CD4-positive, alpha-beta T cell (primary cell): ENCODE measurements at regions not wholly inside any gene's neighbourhood (a gene's known extent, or its start where the extent isn't known, plus 50 kb on each side); places are given as distances from the start of the nearest gene placed in this dataset.

Source experiments
- ATAC-seq: fragments of 200-7000 bp; cut with Tn5 transposase; one replicate; pipeline ENCODE4 v1.10.0; 2022; ENCODE audit warnings: mild to moderate bottlenecking; ENCODE audit not compliant: poor library complexity
- CTCF ChIA-PET: fragments of 350-600 bp; sonication (Branson Sonifier 250); formaldehyde crosslinking; loops from one replicate; lab custom pipeline; 2021; ENCODE audit warnings: antibody characterized with exemption, inconsistent platforms; lab: Charles Lee
- POLR2A ChIA-PET: fragments of 350-600 bp; sonication (Branson Sonifier 250); formaldehyde crosslinking; loops from one replicate; lab custom pipeline; 2021; ENCODE audit warnings: antibody characterized with exemption, inconsistent platforms; lab: Charles Lee
- DNase-seq, 14 experiments: peaks; one replicate each; pipeline ENCODE4 v3.0.0-alpha.2; 2013 to 2020; ENCODE audit warnings: mixed read lengths in 2 of 14
- H3K27ac ChIP-seq, 2 donors: one replicate each; pipeline versions ENCODE4 v1.5.1 to v1.7.0; 2013; ENCODE audit warnings: low read length in 2 of 2, low read depth in 1 of 2, mild to moderate bottlenecking in 1 of 2
- H3K27me3 ChIP-seq, 2 experiments: 1 replicate in 1 of 2; 2 replicates in 1 of 2; pipeline versions ENCODE4 v1.6.1 to v1.7.0; 2013; ENCODE audit warnings: low read length in 2 of 2, control low read depth in 1 of 2, mild to moderate bottlenecking in 1 of 2, moderate library complexity in 1 of 2; ENCODE audit not compliant: insufficient read depth in 2 of 2, control insufficient read depth in 1 of 2
- H3K36me3 ChIP-seq: one replicate; pipeline ENCODE4 v1.6.1; 2013; ENCODE audit warnings: low read length, control low read depth; ENCODE audit not compliant: insufficient read depth
- H3K4me1 ChIP-seq: one replicate; pipeline ENCODE4 v1.6.1; 2013; ENCODE audit warnings: low read length, control low read depth; ENCODE audit not compliant: insufficient read depth
- H3K4me3 ChIP-seq: one replicate; pipeline ENCODE4 v1.5.1; 2013; ENCODE audit warnings: mild to moderate bottlenecking, low read length, moderate library complexity
- H3K9me3 ChIP-seq, 2 experiments: 1 replicate in 1 of 2; 2 replicates in 1 of 2; pipeline versions ENCODE4 v1.6.1 to v1.7.0; 2013; ENCODE audit warnings: low read length in 2 of 2, mild to moderate bottlenecking in 2 of 2, control low read depth in 1 of 2, moderate library complexity in 1 of 2; ENCODE audit not compliant: control insufficient read depth in 1 of 2, insufficient read depth in 1 of 2
- H3K27ac Mint-ChIP-seq: one replicate; pipeline ENCODE4 v1.8.0; 2020; ENCODE audit warnings: mixed read lengths
- H3K27me3 Mint-ChIP-seq: one replicate; pipeline ENCODE4 v1.8.0; 2021; ENCODE audit warnings: mixed read lengths
- H3K36me3 Mint-ChIP-seq: one replicate; pipeline ENCODE4 v1.8.0; 2021; ENCODE audit warnings: low read depth, mixed read lengths
- H3K4me1 Mint-ChIP-seq: one replicate; pipeline ENCODE4 v1.8.0; 2021; ENCODE audit warnings: low read depth, mixed read lengths
- H3K4me3 Mint-ChIP-seq: one replicate; pipeline ENCODE4 v1.8.0; 2020; ENCODE audit warnings: mild to moderate bottlenecking, mixed read lengths
- H3K9me3 Mint-ChIP-seq: one replicate; pipeline ENCODE4 v1.8.0; 2020; ENCODE audit warnings: mixed read lengths
- intact Hi-C, 2 experiments: fragments of 100-400 bp; cut with DNase I in 1 of 2; cut with micrococcal nuclease in 1 of 2; formaldehyde crosslinking; loops; one replicate each; pipeline versions ENCODE4 v1.15.1 to v1.9.0; 2023 to 2025; cut with DNase I, micrococcal nuclease
- TF ChIP-seq, protein P1 (sequence below): fragments of 200-600 bp; IDR thresholded peaks from one replicate; pipeline ENCODE4 v1.8.0; 2022; ENCODE audit warnings: antibody characterized with exemption, mild to moderate bottlenecking

DNA sequence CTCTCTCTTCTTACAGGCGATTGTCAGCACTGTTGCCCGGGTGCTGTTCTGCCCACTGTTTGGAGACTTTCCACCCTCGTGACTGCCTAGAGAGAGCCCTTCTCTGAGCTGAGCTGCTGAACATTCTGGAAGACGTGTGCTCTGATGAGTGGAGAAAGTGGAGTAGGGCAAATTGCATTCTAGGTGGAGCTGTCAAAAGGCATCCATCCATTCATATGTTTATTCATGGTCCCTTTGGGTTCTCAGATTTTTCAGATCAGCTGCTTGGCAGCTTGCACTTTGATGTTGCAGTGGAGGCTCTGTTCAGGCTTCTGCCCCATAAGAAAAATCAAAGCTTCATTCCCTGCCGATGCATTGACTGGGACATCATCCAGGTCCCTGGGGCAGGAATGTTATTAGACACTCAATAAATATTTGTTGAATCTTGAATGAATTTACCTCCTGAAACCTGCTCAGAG, 120.7 kb upstream of the EEPD1 start:
- no peak for ATAC-seq
- Mint-ChIP-seq H3K4me3 (no peak overlapping the region), H3K4me1 (no peaks in the 10 kb centered on the region), H3K27ac (no peak overlapping the region), H3K9me3 (no peaks in the 10 kb centered on the region), H3K36me3 (no peaks in the 10 kb centered on the region), H3K27me3 (peaks cover 13% of the 10 kb centered on the region)
- TF ChIP-seq, protein P1, sequence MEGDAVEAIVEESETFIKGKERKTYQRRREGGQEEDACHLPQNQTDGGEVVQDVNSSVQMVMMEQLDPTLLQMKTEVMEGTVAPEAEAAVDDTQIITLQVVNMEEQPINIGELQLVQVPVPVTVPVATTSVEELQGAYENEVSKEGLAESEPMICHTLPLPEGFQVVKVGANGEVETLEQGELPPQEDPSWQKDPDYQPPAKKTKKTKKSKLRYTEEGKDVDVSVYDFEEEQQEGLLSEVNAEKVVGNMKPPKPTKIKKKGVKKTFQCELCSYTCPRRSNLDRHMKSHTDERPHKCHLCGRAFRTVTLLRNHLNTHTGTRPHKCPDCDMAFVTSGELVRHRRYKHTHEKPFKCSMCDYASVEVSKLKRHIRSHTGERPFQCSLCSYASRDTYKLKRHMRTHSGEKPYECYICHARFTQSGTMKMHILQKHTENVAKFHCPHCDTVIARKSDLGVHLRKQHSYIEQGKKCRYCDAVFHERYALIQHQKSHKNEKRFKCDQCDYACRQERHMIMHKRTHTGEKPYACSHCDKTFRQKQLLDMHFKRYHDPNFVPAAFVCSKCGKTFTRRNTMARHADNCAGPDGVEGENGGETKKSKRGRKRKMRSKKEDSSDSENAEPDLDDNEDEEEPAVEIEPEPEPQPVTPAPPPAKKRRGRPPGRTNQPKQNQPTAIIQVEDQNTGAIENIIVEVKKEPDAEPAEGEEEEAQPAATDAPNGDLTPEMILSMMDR, result no peak
- POLR2A ChIA-PET, result no interaction called here
- Histone ChIP-seq H3K36me3 (no peaks in the 10 kb centered on the region), H3K4me1 (peaks cover 8% of the 10 kb centered on the region), H3K4me3 (no peak overlapping the region), H3K27ac (no peak overlapping the region), H3K9me3 (no peaks in the 10 kb centered on the region), H3K27me3 (peaks cover 2 to 7% of the 10 kb centered on the region in 2 experiments)
- CTCF ChIA-PET, result no interaction called here
- intact Hi-C loops, result no loop called here
- no peak for DNase-seq

DNA sequence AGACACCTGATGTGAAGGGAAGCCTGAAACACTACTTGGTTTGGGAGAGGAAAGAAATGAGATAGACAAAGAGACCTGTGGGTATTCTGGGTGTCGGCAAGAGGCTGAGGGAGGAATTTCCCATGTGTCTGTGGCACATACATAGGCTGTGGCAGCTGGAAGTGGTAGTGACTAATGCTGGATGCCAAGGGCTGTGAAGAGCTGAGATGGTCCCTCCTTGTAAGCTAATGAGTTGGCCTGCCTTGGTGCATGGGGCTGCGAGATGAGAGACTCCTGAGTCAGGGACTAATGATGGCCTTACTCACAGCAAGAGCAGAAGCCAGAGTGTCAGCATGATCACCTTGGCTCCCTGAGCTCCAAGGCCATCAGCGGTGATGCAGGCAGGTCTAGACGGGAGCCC, 119.0 kb upstream of the EEPD1 start:
- H3K9me3 Mint-ChIP-seq, result no peaks in the 10 kb centered on the region
- Histone ChIP-seq H3K4me1 (peaks cover 10% of the 10 kb centered on the region), H3K27me3 (peaks cover 0 to 2% of the 10 kb centered on the region in 2 experiments), H3K27ac (no peak overlapping the region), H3K36me3 (no peaks in the 10 kb centered on the region), H3K9me3 (no peaks in the 10 kb centered on the region), H3K4me3 (no peak overlapping the region)
- DNase-seq, result no peak
- ChIA-PET POLR2A (no interaction called here), CTCF (no interaction called here)
- intact Hi-C loops, result no loop called here
- no peaks in the 10 kb centered on the region for H3K36me3 Mint-ChIP-seq
- H3K4me3 Mint-ChIP-seq, result no peak overlapping the region
- no peak for ATAC-seq
- H3K27me3 Mint-ChIP-seq, result peaks cover 5% of the 10 kb centered on the region
- TF ChIP-seq, protein P1, result no peak
- H3K27ac Mint-ChIP-seq, result no peak overlapping the region
- no peaks in the 10 kb centered on the region for H3K4me1 Mint-ChIP-seq

DNA sequence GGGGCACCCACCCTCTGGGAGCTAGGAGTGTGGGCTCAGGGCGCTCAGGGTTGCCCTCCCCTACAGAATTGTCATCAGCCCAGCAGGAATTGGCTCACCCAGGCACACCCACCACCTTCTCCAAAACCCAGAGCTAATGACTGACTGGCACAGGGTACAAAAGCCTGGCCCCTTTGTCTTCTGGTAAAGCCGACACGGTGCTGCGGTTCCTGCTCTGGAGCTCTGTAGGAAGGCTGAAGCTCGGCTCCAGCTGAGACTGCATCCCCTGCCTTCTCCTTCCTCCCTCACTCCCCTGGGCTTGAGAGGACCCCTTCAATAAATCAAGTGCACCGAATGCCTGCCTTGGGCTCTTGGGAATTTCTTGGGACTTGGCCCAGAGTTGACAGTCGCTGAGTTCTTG, 117.9 kb upstream of the EEPD1 start:
- Histone ChIP-seq H3K4me1 (peaks cover 10% of the 10 kb centered on the region), H3K27ac (no peak overlapping the region), H3K9me3 (no peaks in the 10 kb centered on the region), H3K4me3 (no peak overlapping the region), H3K27me3 (peaks cover 0 to 2% of the 10 kb centered on the region in 2 experiments), H3K36me3 (no peaks in the 10 kb centered on the region)
- Mint-ChIP-seq H3K27ac (no peak overlapping the region), H3K9me3 (no peaks in the 10 kb centered on the region), H3K4me3 (no peak overlapping the region), H3K36me3 (no peaks in the 10 kb centered on the region), H3K27me3 (peaks cover 5% of the 10 kb centered on the region), H3K4me1 (no peaks in the 10 kb centered on the region)
- TF ChIP-seq, protein P1, result no peak
- intact Hi-C loops, result no loop called here
- no peak for ATAC-seq
- CTCF ChIA-PET, result no interaction called here
- POLR2A ChIA-PET, result no interaction called here
- no peak for DNase-seq
